ENCODE measurements at regions not wholly inside any gene's neighbourhood (a gene's known extent, or its start where the extent isn't known, plus 50 kb on each side); places are given as distances from the start of the nearest gene placed in this dataset.

DNA sequence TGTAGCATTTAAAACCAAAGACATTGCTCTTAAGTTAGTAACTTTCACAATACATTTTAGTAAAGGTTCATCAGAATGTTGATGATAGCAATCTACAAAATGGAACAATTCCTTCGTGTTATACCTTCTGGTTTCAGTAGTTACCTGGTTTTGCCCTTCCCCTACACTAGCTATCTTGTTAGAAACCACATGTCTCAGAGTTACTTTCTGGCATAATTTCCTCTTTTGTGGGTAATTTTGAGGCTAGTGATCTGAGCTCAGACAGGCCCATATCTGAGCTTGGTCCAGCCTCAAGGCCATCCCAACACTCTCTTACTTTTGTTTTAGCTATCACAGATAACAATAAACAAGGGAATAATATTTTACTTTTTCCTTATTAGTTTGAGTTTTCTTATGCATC lies 196.9 kb downstream of the KITLG start:
- Histone ChIP-seq H3K9me3 (ENCODE audit: control insufficient read depth in 3 of 3, low read length in 3 of 3) (no peaks in the 10 kb centered on the region), H3K36me3 (ENCODE audit: control insufficient read depth in 3 of 3, insufficient read depth in 3 of 3, low read length in 3 of 3) (no peaks in the 10 kb centered on the region), H3K9ac (ENCODE audit: low read depth in 1 of 3, low read length in 3 of 3) (no peak overlapping the region), H3K4me1 (ENCODE audit: control insufficient read depth in 3 of 3, insufficient read depth in 3 of 3, low read length in 3 of 3) (no peaks in the 10 kb centered on the region), H3K27ac (ENCODE audit: low read depth, low read length) (no peak overlapping the region), H3K27me3 (ENCODE audit: control insufficient read depth in 3 of 3, insufficient read depth in 3 of 3, low read length in 3 of 3) (no peaks in the 10 kb centered on the region), H3K4me3 (ENCODE audit: low read length in 3 of 3) (no peak overlapping the region)

DNA sequence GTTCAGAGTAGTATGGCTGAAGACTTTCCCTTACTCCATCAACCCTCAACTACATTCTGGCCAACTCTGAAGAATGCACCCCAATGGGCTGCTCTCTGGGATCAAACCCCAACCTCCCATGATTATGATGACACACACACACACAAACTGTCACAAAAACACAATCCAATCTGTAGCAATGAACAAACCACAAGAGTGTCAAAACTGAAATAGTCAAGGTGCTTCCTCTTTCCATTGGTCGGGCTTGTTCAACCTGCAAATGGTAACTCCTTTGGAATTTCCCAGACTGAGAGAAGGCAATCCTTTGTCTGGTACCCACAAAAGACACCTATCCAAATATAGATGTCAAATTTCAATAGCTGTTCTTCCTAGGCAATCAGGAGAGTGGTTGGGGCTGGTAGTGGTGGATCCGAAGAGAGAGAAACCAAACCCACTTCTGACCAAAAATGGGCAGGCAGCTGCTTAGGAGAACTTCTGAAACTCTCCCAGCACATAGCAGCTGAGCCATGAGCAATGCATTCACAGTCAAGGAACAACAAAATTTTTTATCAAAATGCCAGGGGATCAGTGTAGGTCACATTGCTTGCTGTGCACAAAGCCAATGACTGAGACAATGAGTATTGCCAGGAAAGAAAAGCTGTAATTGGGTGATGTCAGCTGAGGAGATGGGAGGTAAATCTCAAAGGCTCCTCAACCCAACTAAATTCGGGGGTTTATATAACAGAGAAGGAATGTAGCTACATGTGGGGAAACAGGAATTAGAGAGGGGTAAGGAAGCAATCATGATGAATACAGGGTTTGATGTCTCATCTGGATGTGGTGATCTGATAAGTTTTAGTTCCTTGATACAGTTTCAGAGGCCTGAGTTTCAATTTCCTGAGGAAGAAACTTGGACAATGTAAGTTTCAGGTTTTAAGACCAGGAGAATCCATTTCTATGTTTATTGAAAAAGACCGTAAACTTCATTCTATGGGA lies 191.4 kb downstream of the KITLG start:
- H3K27me3 ChIP-seq (ENCODE audit: control insufficient read depth in 3 of 3, insufficient read depth in 3 of 3, low read length in 3 of 3): no peaks in the 10 kb centered on the region
- H3K27ac ChIP-seq (ENCODE audit: low read depth, low read length): no peak overlapping the region
- no peaks in the 10 kb centered on the region for H3K36me3 ChIP-seq (ENCODE audit: control insufficient read depth in 3 of 3, insufficient read depth in 3 of 3, low read length in 3 of 3)
- no peaks in the 10 kb centered on the region for H3K4me1 ChIP-seq (ENCODE audit: control insufficient read depth in 3 of 3, insufficient read depth in 3 of 3, low read length in 3 of 3)
- no peaks in the 10 kb centered on the region for H3K9me3 ChIP-seq (ENCODE audit: control insufficient read depth in 3 of 3, low read length in 3 of 3)
- H3K9ac ChIP-seq (ENCODE audit: low read depth in 1 of 3, low read length in 3 of 3): no peak overlapping the region
- H3K4me3 ChIP-seq (ENCODE audit: low read length in 3 of 3): no peak overlapping the region

DNA sequence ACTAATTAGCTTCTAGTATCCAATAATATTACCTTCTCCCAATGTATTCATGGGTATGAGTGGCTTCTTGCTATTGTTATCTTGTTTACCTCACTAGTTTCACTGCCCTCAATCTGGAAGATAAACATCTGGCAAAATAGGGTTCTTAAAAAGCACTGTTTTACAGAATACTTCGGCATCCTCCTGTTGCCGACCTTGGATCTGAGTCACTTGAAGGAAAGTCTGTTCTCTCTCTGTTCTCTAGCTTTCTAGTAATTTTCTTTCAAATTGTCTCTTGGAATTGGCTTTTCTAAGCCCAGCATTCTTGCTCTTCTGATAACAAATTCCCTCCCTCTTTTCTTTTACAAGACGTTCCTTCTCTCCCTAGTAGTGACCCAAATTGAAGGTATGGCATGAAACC lies 189.5 kb downstream of the KITLG start:
- Histone ChIP-seq H3K4me1 (ENCODE audit: control insufficient read depth in 3 of 3, insufficient read depth in 3 of 3, low read length in 3 of 3) (no peaks in the 10 kb centered on the region), H3K27ac (ENCODE audit: low read depth, low read length) (no peak overlapping the region), H3K9ac (ENCODE audit: low read depth in 1 of 3, low read length in 3 of 3) (no peak overlapping the region), H3K9me3 (ENCODE audit: control insufficient read depth in 3 of 3, low read length in 3 of 3) (no peaks in the 10 kb centered on the region), H3K4me3 (ENCODE audit: low read length in 3 of 3) (no peak overlapping the region), H3K27me3 (ENCODE audit: control insufficient read depth in 3 of 3, insufficient read depth in 3 of 3, low read length in 3 of 3) (no peaks in the 10 kb centered on the region), H3K36me3 (ENCODE audit: control insufficient read depth in 3 of 3, insufficient read depth in 3 of 3, low read length in 3 of 3) (no peaks in the 10 kb centered on the region)

DNA sequence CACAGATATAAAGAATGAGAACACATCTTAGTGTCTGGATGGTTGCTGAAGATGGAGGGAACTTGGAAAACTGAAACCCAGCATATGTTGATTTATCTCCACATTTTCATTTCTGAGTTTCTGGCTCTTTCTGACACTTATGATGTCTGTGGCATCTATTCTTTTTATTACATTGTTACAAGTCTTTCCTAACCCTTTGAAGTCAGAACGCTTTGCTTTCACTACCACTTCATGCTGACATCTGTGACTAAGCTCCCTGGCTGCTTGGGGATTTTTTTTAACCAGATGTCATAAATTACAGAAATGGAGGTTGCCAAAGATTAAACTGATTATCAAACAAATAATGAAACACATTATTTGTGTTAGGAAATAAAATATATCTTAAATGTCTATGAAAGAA lies 188.7 kb downstream of the KITLG start:
- Histone ChIP-seq H3K9me3 (ENCODE audit: control insufficient read depth in 3 of 3, low read length in 3 of 3) (no peaks in the 10 kb centered on the region), H3K4me1 (ENCODE audit: control insufficient read depth in 3 of 3, insufficient read depth in 3 of 3, low read length in 3 of 3) (no peaks in the 10 kb centered on the region), H3K4me3 (ENCODE audit: low read length in 3 of 3) (no peak overlapping the region), H3K27me3 (ENCODE audit: control insufficient read depth in 3 of 3, insufficient read depth in 3 of 3, low read length in 3 of 3) (no peaks in the 10 kb centered on the region), H3K9ac (ENCODE audit: low read depth in 1 of 3, low read length in 3 of 3) (no peak overlapping the region), H3K27ac (ENCODE audit: low read depth, low read length) (no peak overlapping the region), H3K36me3 (ENCODE audit: control insufficient read depth in 3 of 3, insufficient read depth in 3 of 3, low read length in 3 of 3) (no peaks in the 10 kb centered on the region)

DNA sequence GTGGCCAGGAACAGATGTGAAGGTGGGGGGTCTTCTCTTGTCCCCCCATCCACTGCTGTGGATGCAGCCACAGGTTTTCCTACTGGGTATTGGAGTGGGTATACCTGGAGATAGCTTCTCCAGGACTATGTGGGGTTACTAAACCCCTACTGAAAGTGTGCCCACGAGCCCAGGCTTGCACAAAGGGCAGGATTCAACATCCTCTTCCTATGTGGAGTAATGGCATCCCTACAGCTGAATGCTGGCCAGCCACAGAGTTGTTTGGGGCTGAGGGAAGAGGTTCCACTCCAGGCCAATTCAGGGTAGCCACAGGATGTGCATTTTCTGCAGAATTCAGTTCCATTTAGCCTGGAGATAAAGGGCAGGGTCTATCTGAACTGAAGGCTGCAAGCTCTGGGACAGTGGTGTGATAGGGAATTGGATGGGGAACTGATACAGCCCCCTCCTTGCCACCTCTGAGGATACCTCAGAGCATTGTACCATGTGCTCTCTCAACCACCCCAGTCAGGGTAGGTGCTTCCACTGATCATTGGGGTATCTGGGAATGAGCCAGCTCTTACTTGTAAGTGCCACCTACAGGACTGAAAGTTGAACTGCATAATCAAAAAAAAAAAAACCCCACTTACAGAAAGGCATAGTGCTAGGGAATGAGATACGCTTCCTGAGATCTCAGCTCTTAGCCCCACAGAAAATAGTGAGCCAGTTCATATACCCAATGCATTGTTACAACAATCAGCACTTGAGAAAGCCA lies 187.1 kb downstream of the KITLG start:
- Histone ChIP-seq H3K4me1 (ENCODE audit: control insufficient read depth in 3 of 3, insufficient read depth in 3 of 3, low read length in 3 of 3) (no peaks in the 10 kb centered on the region), H3K27me3 (ENCODE audit: control insufficient read depth in 3 of 3, insufficient read depth in 3 of 3, low read length in 3 of 3) (no peaks in the 10 kb centered on the region), H3K9ac (ENCODE audit: low read depth in 1 of 3, low read length in 3 of 3) (no peak overlapping the region), H3K27ac (ENCODE audit: low read depth, low read length) (no peak overlapping the region), H3K9me3 (ENCODE audit: control insufficient read depth in 3 of 3, low read length in 3 of 3) (no peaks in the 10 kb centered on the region), H3K36me3 (ENCODE audit: control insufficient read depth in 3 of 3, insufficient read depth in 3 of 3, low read length in 3 of 3) (no peaks in the 10 kb centered on the region), H3K4me3 (ENCODE audit: low read length in 3 of 3) (no peak overlapping the region)

DNA sequence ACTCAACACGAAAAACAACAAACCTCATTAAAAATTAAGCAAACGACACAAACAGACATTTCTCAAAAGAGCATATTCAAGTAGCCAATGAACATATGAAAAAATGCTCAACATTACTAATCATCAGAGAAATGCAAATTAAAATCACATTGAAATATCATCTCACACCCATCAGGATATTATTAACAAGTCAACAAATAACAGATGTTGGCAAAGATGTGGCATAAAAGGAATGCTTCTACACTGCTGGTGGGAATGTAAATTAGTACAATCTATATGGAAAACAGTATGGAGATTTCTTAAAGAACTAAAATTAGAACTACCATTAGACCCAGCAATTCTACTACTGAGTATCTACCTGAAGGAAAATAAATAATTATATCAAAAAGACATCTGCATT lies 182.2 kb downstream of the KITLG start:
- Histone ChIP-seq H3K9me3 (ENCODE audit: control insufficient read depth in 3 of 3, low read length in 3 of 3) (no peaks in the 10 kb centered on the region), H3K4me3 (ENCODE audit: low read length in 3 of 3) (no peak overlapping the region), H3K27ac (ENCODE audit: low read depth, low read length) (no peak overlapping the region), H3K4me1 (ENCODE audit: control insufficient read depth in 3 of 3, insufficient read depth in 3 of 3, low read length in 3 of 3) (no peaks in the 10 kb centered on the region), H3K9ac (ENCODE audit: low read depth in 1 of 3, low read length in 3 of 3) (no peak overlapping the region), H3K36me3 (ENCODE audit: control insufficient read depth in 3 of 3, insufficient read depth in 3 of 3, low read length in 3 of 3) (no peaks in the 10 kb centered on the region), H3K27me3 (ENCODE audit: control insufficient read depth in 3 of 3, insufficient read depth in 3 of 3, low read length in 3 of 3) (no peaks in the 10 kb centered on the region)

DNA sequence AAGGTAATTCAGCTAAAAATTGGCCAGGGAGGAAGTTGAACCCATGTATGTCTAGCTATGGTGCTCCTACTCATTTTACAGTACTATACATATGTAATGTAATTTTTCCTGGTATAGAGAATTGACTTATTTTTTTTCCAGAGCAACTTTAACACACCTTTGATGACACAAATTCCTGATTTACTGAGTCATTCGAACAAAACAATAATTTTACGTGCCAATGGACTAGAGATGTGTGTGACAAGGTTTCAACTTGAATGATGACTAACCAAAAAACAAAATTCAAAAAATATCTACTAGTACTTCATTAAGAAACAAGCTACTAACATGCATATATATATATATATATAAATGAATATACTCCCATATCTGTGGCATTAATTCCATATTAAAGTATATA lies 180.5 kb downstream of the KITLG start:
- Histone ChIP-seq H3K27ac (ENCODE audit: low read depth, low read length) (no peak overlapping the region), H3K36me3 (ENCODE audit: control insufficient read depth in 3 of 3, insufficient read depth in 3 of 3, low read length in 3 of 3) (no peaks in the 10 kb centered on the region), H3K4me1 (ENCODE audit: control insufficient read depth in 3 of 3, insufficient read depth in 3 of 3, low read length in 3 of 3) (no peaks in the 10 kb centered on the region), H3K4me3 (ENCODE audit: low read length in 3 of 3) (no peak overlapping the region), H3K9me3 (ENCODE audit: control insufficient read depth in 3 of 3, low read length in 3 of 3) (no peaks in the 10 kb centered on the region), H3K27me3 (ENCODE audit: control insufficient read depth in 3 of 3, insufficient read depth in 3 of 3, low read length in 3 of 3) (no peaks in the 10 kb centered on the region), H3K9ac (ENCODE audit: low read depth in 1 of 3, low read length in 3 of 3) (no peak overlapping the region)

DNA sequence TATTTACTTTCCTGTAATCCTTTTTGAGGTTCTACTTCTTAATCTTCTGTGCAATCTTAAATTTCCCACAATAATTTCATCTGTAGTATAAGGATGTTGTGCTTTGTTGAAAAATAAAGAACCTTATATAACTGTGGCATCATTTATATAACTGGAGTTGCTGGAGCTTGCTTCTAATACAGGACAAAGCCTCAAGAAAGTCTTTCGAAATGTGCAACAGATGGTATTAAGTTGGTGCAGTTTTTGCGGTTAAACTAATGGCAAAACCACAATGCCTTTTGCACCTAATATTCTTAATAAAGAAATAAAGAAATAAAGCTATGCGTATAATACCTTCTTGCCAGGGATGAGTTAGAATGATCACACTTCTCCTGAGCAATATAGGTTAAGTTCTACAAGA lies 180.0 kb downstream of the KITLG start:
- no peaks in the 10 kb centered on the region for H3K9me3 ChIP-seq (ENCODE audit: control insufficient read depth in 3 of 3, low read length in 3 of 3)
- H3K4me3 ChIP-seq (ENCODE audit: low read length in 3 of 3): no peak overlapping the region
- no peaks in the 10 kb centered on the region for H3K4me1 ChIP-seq (ENCODE audit: control insufficient read depth in 3 of 3, insufficient read depth in 3 of 3, low read length in 3 of 3)
- no peaks in the 10 kb centered on the region for H3K27me3 ChIP-seq (ENCODE audit: control insufficient read depth in 3 of 3, insufficient read depth in 3 of 3, low read length in 3 of 3)
- no peaks in the 10 kb centered on the region for H3K36me3 ChIP-seq (ENCODE audit: control insufficient read depth in 3 of 3, insufficient read depth in 3 of 3, low read length in 3 of 3)
- no peak overlapping the region for H3K9ac ChIP-seq (ENCODE audit: low read depth in 1 of 3, low read length in 3 of 3)
- no peak overlapping the region for H3K27ac ChIP-seq (ENCODE audit: low read depth, low read length)

DNA sequence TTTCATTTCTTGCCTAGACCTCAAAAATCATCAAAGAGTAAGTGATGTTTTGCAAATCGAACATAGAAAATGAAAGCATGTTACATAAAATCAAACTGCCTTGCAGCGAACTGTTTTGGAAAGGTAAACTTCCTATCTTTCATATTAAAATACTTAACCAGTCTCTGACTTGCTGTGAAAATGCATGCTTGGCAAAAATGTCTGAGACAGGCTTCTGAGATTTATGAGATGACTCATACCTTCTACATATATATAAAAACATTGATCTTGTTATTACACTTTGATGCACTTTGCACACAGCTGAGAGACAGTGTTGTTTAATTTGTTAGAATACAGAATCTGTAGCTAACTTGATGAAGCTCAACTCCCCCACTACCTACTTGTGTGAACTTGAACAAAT lies 179.1 kb downstream of the KITLG start:
- Histone ChIP-seq H3K36me3 (ENCODE audit: control insufficient read depth in 3 of 3, insufficient read depth in 3 of 3, low read length in 3 of 3) (no peaks in the 10 kb centered on the region), H3K4me1 (ENCODE audit: control insufficient read depth in 3 of 3, insufficient read depth in 3 of 3, low read length in 3 of 3) (no peaks in the 10 kb centered on the region), H3K4me3 (ENCODE audit: low read length in 3 of 3) (no peak overlapping the region), H3K27ac (ENCODE audit: low read depth, low read length) (no peak overlapping the region), H3K9me3 (ENCODE audit: control insufficient read depth in 3 of 3, low read length in 3 of 3) (no peaks in the 10 kb centered on the region), H3K9ac (ENCODE audit: low read depth in 1 of 3, low read length in 3 of 3) (no peak overlapping the region), H3K27me3 (ENCODE audit: control insufficient read depth in 3 of 3, insufficient read depth in 3 of 3, low read length in 3 of 3) (no peaks in the 10 kb centered on the region)

DNA sequence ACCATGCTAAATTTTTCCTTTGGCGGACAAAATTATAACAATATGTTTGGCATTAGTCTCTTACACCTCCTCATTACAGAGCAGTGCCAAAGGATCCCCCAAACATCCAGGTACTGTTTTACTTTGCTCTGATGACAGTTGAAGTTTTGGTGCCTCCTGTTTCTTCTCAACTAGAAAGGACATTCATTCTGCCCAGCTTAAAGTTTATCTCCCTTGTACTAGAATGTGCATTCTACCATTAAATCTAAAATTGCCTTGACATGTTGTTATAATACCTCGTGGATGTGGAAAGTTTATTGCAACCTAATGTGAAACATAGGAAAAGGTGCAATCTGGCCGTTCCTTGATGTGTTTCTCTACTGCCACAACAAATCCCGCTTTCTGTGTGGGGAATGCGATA lies 173.4 kb downstream of the KITLG start:
- H3K27ac ChIP-seq (ENCODE audit: low read depth, low read length): no peak overlapping the region
- no peaks in the 10 kb centered on the region for H3K9me3 ChIP-seq (ENCODE audit: control insufficient read depth in 3 of 3, low read length in 3 of 3)
- no peaks in the 10 kb centered on the region for H3K4me1 ChIP-seq (ENCODE audit: control insufficient read depth in 3 of 3, insufficient read depth in 3 of 3, low read length in 3 of 3)
- no peaks in the 10 kb centered on the region for H3K36me3 ChIP-seq (ENCODE audit: control insufficient read depth in 3 of 3, insufficient read depth in 3 of 3, low read length in 3 of 3)
- H3K27me3 ChIP-seq (ENCODE audit: control insufficient read depth in 3 of 3, insufficient read depth in 3 of 3, low read length in 3 of 3): no peaks in the 10 kb centered on the region
- no peak overlapping the region for H3K9ac ChIP-seq (ENCODE audit: low read depth in 1 of 3, low read length in 3 of 3)
- H3K4me3 ChIP-seq (ENCODE audit: low read length in 3 of 3): no peak overlapping the region
